ENCODE measurements at regions not wholly inside any gene's neighbourhood (a gene's known extent, or its start where the extent isn't known, plus 50 kb on each side); places are given as distances from the start of the nearest gene placed in this dataset.
A peak's percentile ranks its signal among the peaks of the same experiment; 100 is the strongest.
"Not testable (repeated sequence)": the region's sequence is repeated elsewhere in the genome, so short reads cannot be mapped to it uniquely, and the experiment has no call there.

GRCh38 chr5:41995193-41995592 is 70.1 kb downstream of the FBXO4 start:
- no peak for DNase-seq

DNA sequence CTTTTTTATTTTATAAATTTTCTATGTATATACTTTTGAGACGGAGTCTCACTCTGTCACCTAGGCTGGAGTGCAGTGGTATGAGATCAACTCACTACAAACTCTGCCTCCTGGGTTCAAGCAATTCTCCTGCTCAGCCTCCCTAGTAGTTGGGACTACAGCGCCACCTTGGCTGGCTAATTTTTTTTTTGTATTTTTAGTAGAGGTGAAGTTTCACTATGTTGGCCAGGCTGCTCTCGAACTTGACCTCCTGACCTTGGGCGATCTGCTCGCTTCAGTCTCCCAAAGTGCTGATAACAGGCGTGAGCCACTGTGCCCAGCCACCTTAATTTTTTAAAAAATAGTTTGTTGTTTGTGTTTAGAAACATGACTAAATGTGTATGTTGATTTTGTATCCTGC is 76.6 kb downstream of the FBXO4 start:
- no peak for DNase-seq

DNA sequence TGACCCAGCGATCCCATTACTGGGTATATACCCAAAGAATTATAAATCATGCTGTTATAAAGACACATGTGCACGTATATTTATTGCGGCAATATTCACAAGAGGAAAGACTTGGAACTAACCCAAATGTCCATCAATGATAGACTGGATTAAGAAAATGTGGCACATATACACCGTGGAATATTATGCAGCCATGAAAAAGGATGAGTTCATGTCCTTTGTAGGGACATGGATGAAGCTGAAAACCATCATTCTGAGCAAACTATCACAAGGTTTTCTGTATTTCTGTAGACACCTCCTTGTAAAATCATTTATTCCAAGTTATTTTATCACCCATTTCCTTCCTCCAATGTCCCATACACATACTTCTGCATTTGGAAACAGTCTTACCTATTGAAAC is 78.8 kb downstream of the FBXO4 start:
- not testable (repeated sequence) for DNase-seq

- DNase-seq, result no peak
Measured at GRCh38 chr5:42005561-42006153, 80.6 kb downstream of the FBXO4 start.

GRCh38 chr5:42013561-42013960 is 88.5 kb downstream of the FBXO4 start:
- no peak for DNase-seq

DNA sequence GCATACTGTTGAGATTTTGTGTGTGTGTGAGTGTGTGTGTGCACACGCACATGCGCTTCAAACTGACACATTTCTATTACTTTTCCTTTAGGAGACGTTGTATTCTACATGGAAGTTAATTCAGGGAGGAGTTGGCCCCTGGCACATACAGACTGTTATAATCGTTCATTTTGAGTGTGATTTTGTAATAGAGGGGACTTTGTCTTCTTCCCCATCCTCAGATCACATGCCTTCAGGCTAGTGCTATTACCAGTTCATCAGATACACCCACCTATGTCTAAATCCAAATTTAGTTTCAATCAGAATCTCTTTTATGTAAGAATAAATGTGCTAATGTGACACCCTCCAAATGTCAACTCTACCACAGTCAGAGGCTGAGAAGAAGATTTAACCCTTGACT is 90.2 kb downstream of the FBXO4 start:
- DNase-seq, result no peak

DNA sequence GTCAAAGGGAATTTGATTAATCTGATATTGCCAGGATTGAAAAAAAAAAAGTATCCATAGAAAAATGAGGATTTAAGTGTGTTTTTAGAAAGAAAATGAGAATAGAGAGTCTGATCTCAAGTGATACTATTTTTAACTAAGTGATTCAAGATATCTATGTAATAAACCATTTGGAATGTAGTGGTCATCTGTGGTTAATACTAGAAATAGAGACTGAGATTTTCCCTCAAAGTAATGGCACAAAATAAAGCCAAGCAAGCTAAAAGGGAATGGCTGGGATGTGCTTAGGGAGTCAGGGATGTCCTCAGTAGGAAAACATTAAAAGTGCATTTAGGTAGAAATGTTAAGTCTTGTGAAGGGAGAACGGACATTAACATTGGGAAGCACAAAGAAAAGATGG is 90.6 kb downstream of the FBXO4 start:
- DNase-seq, result no peak

DNA sequence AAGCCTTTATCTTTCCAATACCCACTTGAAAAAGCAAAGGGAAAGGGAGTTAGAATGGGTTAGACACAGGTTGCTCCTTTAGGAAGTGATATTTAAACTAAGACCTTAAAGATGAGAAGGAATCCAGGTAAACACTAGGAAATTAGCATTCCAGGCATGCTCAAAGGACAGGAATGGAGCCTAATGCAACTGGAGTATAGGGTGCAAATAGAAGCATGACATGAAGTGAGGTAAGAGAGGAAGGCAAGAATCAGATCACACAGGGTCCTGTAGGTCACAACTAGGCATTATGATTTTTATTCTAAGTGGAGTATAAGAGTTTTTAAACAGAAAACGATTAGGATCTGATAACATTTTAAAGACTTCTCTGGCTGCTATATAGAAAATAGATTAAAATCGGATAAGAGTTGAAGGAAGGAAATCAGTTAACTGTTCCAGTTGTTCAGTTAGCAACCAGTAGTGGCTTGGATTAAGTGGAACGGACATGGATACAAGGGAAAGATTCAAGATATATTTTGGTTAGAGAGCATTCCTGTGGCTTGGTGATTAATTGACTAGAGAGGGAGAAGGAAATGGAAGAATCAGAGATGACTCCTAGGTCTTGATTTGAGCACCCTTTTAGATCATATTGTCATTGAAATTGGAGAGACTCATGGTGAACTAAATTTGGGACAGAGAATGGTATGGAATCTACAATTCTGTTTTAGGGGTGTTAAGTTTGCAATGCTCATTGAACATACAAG is 95.9 kb downstream of the FBXO4 start:
- no peak for DNase-seq

DNA sequence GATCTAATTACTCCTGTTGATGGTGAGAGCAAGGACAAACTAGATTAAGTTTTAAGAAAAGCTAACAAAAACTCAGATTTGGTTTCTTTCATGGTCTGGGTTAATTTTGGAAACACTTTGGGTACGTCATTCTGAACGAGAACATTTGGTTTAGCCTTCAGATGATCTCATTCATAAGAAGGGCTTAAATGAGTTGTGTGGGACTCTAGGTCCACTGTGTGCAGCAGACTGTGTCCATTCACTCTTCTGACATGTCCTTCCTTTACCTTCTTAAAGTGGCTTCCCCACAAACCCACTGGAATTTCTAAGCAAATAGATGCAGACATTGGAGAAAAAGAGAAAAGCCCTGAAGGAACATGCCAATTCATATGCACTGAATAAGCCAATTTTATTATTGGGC is 96.8 kb downstream of the FBXO4 start:
- DNase-seq, result no peak

DNA sequence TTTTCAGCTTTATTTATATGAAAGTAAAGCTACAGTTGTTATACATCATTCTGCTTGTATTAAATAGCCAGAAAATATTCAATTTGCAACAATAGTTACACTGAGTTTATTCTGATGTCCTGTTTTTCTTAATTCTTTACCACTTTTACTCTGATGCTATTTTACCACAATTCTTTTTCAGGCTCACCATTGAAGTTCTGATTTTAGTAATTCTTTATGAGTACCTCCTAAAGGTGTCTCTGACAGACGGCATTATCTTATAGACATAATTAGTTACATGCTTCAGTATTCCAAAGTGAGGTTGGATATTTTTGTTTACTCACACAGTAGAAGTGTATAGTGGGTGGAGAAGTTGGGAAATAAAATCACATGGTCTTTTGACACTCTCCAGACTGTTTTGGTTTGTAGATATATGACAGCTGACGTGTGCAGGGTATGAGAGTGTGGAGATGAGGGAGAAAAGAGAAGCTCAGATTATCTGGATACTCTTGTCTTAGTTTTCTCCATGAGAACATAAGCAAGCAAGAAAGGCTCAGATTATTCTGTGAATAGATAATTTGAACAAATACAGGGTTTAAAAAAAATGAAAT is 97.4 kb downstream of the FBXO4 start:
- DNase-seq, result no peak

- DNase-seq, result no peak
Measured at GRCh38 chr5:42026446-42026845, 101.4 kb downstream of the FBXO4 start.

DNA sequence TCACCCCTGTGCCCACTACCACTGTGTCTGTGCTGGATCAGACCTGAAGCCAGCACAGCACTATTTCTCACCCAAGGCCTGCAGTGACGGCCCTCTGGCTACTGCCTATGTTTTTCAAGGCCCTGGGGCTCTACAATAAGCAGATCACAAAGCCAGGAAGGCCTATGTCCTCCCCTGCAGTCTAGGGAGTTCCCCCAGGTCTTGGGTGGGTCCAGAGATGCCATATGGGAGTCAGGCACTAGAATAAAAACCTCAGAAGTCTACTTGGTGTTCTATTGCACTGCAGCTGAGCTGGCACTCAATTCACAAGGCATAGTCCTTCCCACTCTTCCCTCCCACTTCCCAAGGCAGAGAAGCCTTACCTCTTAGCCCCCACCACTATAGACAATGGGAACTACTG is 107.1 kb downstream of the FBXO4 start:
- DNase-seq, result no peak

DNA sequence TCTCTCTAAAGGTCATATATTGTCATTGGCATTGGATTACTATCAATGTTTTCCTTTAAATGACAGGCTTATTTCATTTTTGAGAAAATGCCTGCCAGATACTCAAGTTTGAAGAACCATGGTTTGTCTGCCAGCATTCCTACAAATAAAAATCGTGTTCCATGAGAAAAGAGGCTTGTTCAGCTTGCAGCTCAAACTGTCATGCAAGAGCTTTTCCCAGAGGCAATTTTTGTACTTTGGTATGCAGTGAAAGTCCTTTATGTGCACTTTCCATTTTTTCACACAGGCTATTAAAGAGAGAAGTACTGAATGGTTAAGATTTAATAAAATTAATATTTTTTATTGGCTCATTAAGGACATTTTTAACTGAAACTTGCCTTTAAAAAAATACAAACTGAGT is 110.4 kb downstream of the FBXO4 start:
- no peak for DNase-seq

DNA sequence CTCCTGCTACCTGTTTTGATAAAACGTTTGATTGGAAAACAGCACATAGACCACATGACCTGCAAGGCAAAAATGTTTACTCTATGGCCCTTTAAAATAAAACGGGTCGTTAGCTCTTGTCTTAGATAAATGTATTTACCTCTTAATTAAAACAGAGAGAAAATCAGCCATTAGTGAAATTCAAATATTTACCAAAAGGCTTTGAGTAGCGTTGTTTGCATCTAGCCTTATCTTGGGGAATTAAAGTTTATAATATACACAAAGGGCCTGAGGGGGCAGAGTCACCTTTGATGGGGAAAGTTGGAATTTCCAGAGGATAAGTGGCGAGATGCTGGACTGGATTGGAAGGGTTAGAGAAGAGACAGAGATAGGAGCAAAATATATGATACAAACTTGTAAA is 111.3 kb downstream of the FBXO4 start:
- DNase-seq, result no peak

GRCh38 chr5:42037379-42037932 is 112.4 kb downstream of the FBXO4 start:
- no peak for DNase-seq

DNA sequence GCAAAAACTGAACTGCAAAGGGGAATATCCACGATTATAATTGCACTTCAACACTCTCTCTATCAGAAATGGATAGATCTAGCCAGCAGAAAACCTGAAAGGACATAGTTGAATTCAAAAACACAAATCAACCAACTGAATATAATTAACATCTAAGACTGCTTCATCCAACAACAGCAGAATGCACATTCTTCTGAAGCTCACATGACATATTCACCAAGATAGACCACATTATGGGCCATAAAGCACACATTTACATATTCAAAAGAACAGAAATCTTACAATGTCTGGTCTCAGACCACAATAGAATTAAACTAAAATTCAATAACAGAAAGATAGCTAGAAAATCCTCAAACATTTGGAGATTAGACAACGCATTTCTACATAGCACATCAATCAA is 118.3 kb downstream of the FBXO4 start:
- no peak for DNase-seq

DNA sequence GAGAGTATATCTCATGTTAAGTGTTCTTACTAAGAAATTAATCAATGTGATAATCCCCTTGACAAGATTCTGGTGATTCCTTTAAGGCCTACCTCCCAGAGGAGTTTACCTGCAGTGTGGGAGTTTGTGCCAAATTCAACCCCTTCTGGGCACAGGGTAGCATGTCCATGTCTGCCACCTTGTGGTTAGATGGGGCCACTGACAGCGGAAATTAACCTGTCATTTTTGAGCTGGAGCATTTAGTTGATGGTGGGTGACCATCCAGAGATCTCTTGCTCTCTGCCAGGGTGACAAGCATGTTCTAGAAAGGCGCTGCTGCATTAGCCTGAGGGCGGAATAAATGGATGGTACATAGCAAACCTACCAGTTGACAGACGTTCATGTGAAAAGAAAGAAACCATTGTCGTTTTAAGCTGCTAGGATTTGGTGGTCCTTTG is 132.2 kb downstream of the FBXO4 start:
- peak in 5 of 56 donors; percentile 1 to 8 (median 2) for DNase-seq

DNA sequence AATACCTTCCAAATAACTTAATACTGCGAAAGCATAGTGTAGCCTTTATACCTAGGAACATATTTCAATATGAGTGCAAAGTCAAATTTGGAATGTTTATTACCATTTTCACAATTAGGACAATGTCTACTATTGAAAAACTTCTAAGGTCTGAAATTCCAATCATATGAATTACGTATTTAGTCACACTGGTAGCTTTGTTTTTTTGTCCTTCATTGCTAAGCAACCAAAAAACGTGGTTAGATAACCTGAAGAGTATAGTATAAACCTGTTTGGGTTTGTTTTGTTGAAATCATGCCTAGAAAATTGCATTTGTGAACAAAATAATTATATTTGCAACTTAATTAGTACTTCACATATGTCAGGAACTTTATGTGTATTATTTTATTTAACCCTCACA is 134.2 kb downstream of the FBXO4 start:
- no peak for DNase-seq

GRCh38 chr5:42059778-42060464 is 134.8 kb downstream of the FBXO4 start:
- DNase-seq, result no peak

GRCh38 chr5:42061121-42061520 is 136.0 kb downstream of the FBXO4 start:
- DNase-seq, result no peak

- DNase-seq, result no peak
Measured at GRCh38 chr5:42064821-42065220, 139.7 kb downstream of the FBXO4 start.

DNA sequence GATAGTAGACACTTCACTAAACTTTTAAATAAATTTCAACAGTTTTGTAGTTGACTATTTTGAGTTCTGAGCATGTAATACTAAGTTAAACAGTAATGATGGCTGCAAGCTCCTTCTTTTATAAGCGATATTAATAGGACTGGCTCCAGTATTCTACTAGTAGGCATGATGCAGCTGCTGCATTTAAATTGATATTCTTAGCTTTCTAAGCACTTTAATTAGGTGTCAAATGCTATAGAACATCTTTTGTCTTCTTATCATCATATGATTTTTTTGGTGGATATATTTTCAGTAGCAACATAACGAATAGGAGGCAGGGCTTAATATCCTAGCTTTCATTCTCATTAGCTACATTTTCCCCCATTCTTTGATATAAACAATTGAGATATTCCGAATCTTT is 141.1 kb downstream of the FBXO4 start:
- no peak for DNase-seq

Data from nucleus accumbens (tissue), 56 donors.